K562 (cell line): ENCODE measurements at regions not wholly inside any gene's neighbourhood (a gene's known extent, or its start where the extent isn't known, plus 50 kb on each side); places are given as distances from the start of the nearest gene placed in this dataset.

Experiments
- ATAC-seq: fragments of 200-7000 bp; cut with Tn5 transposase; 3 replicates; pipeline ENCODE4 v1.9.1; 2020; ENCODE audit warnings: moderate library complexity
- BruUV-seq: library from RNA; stranded (reverse); fragments of 400-500 nt; replicated peaks from 2 replicates; lab custom pipeline; 2021; lab: Mats Ljungman, UMichigan
- CTCF ChIA-PET: fragments of 300-600 bp; formaldehyde crosslinking; extraction: SDS; loops from one replicate; lab custom pipeline; 2021; ENCODE audit warnings: low intra/inter-chr PET ratio; lab: Yijun Ruan, JAX
- POLR2A ChIA-PET: fragments of 300-600, 350-650 bp; sonication (Branson Sonifier 250); formaldehyde crosslinking; extraction: SDS; loops from one replicate; lab custom pipeline; 2021; ENCODE audit warnings: antibody characterized with exemption, inconsistent platforms; lab: Yijun Ruan, JAX
- DNase-seq, 4 experiments: peaks; one replicate each; pipeline versions ENCODE4 v3.0.0 to v3.0.0-alpha.2; 2011 to 2018; ENCODE audit warnings: low spot score in 3 of 4, mixed read lengths in 3 of 4; ENCODE audit errors: extremely low read depth in 1 of 4
- FAIRE-seq: peaks from 2 replicates; lab custom pipeline; 2011; peaks lifted over from hg19 to GRCh38; lab: Jason Lieb, UNC
- H2AFZ ChIP-seq: 2 replicates; pipeline ENCODE4 v1.6.0; 2011; ENCODE audit warnings: low read depth, low read length, control low read depth, inconsistent platforms
- H3K27ac ChIP-seq: fragments of 200-600 bp; 3 replicates; pipeline ENCODE4 v1.8.0; 2011; ENCODE audit warnings: low read depth, mild to moderate bottlenecking, control low read depth, inconsistent platforms, low read length, moderate library complexity, mixed read lengths; ENCODE audit errors: extremely low read depth
- H3K27me3 ChIP-seq, 2 experiments: fragments of 300-600 bp in 1 of 2; 2 replicates in 1 of 2; 3 replicates in 1 of 2; pipeline versions ENCODE4 v1.6.0 to v1.8.0; 2011; ENCODE audit warnings: inconsistent platforms in 2 of 2, low read length in 2 of 2, mild to moderate bottlenecking in 1 of 2, mixed read lengths in 1 of 2, moderate library complexity in 1 of 2; ENCODE audit not compliant: control insufficient read depth in 2 of 2, insufficient read depth in 2 of 2
- H3K36me3 ChIP-seq: fragments of 300-600 bp; 3 replicates; pipeline ENCODE4 v1.8.0; 2011; ENCODE audit warnings: mild to moderate bottlenecking, low read length, inconsistent platforms; ENCODE audit not compliant: control insufficient read depth, insufficient read depth
- H3K4me1 ChIP-seq, 2 experiments: fragments of 200-600 bp in 1 of 2; replicated peaks in 1 of 2; 2 replicates in 1 of 2; 3 replicates in 1 of 2; pipeline versions ENCODE4 v1.5.1 to v1.8.0; 2011; ENCODE audit warnings: inconsistent platforms in 2 of 2, low read length in 2 of 2, mild to moderate bottlenecking in 1 of 2, mixed read lengths in 1 of 2, moderate library complexity in 1 of 2; ENCODE audit not compliant: control insufficient read depth in 2 of 2, insufficient read depth in 2 of 2
- H3K4me2 ChIP-seq: 2 replicates; pipeline ENCODE4 v1.6.1; 2011; ENCODE audit warnings: low read length, control low read depth, inconsistent platforms, mixed read lengths; ENCODE audit not compliant: insufficient read depth
- H3K4me3 ChIP-seq: fragments of 200-600 bp; sonication (generic), shearing (Covaris generic); 2 replicates; pipeline ENCODE4 v1.5.1; 2016; ENCODE audit warnings: control low read depth, inconsistent platforms
- H3K79me2 ChIP-seq: fragments of 200-600 bp; 3 replicates; pipeline ENCODE4 v1.8.0; 2011; ENCODE audit warnings: low read length, inconsistent platforms; ENCODE audit not compliant: control insufficient read depth, insufficient read depth
- H3K9ac ChIP-seq, 2 experiments: 2 replicates each; pipeline versions ENCODE4 v1.6.0 to v1.6.1; 2011; ENCODE audit warnings: low read depth in 2 of 2, low read length in 2 of 2, control low read depth in 1 of 2, inconsistent platforms in 1 of 2, mild to moderate bottlenecking in 1 of 2, mixed read lengths in 1 of 2; ENCODE audit not compliant: insufficient read depth in 1 of 2
- H3K9me1 ChIP-seq: one replicate; pipeline ENCODE4 v1.6.0; 2011; ENCODE audit warnings: inconsistent platforms, mild to moderate bottlenecking, low read length, moderate library complexity; ENCODE audit not compliant: control insufficient read depth, insufficient read depth
- H3K9me3 ChIP-seq: replicated peaks from 2 replicates; pipeline ENCODE4 v1.5.1; 2011; ENCODE audit warnings: low read depth, low read length, inconsistent platforms; ENCODE audit not compliant: control insufficient read depth, insufficient read depth
- H4K20me1 ChIP-seq: replicated peaks from 2 replicates; pipeline ENCODE4 v1.6.1; 2011; ENCODE audit warnings: low read length, inconsistent platforms, mixed read lengths; ENCODE audit not compliant: control insufficient read depth, insufficient read depth
- DIDO1 ChIP-seq: fragments of 450-650 bp; IDR thresholded peaks from 2 replicates; pipeline ENCODE4 v1.6.1; 2016; ENCODE audit warnings: low read depth, missing biosample characterization, missing genetic modification characterization
- EHMT2 ChIP-seq: fragments of 450-650 bp; IDR thresholded peaks from 2 replicates; pipeline ENCODE4 v1.6.1; 2018; ENCODE audit warnings: antibody characterized with exemption
- HMGN3 ChIP-seq: IDR thresholded peaks from 2 replicates; pipeline ENCODE4 v1.6.1; 2011; ENCODE audit warnings: borderline replicate concordance, low read depth, mild to moderate bottlenecking, mixed read lengths, low read length; ENCODE audit not compliant: insufficient read length; ENCODE audit errors: extremely low read depth
- KLF6 ChIP-seq: fragments of 250-450 bp; sonication (Bioruptor Pico); IDR thresholded peaks from 2 replicates; pipeline ENCODE4 v1.4.0; 2020; ENCODE audit warnings: mild to moderate bottlenecking, moderate library complexity, borderline replicate concordance
- MTA1 ChIP-seq: fragments of 450-650 bp; IDR thresholded peaks from 2 replicates; pipeline ENCODE4 v1.6.1; 2017; ENCODE audit warnings: borderline replicate concordance
- NR2C2 ChIP-seq, 2 experiments: fragments of 200-800 bp in 1 of 2; sonication (Bioruptor generic) in 1 of 2; sonication (generic) in 1 of 2; formaldehyde crosslinking in 1 of 2; IDR thresholded peaks; 2 replicates each; pipeline versions ENCODE4 v1.6.1 to v1.8.0; 2016 to 2022; ENCODE audit warnings: mild to moderate bottlenecking in 1 of 2, missing compliant biosample characterization in 1 of 2, missing genetic modification characterization in 1 of 2, missing genetic modification reagents in 1 of 2
- RBM14 ChIP-seq: fragments of 200-400 bp; formaldehyde crosslinking; IDR thresholded peaks from 2 replicates; pipeline ENCODE4 v1.6.1; 2018; ENCODE audit warnings: low read depth, mild to moderate bottlenecking, low read length, moderate library complexity, borderline replicate concordance; ENCODE audit not compliant: insufficient read depth
- TGIF2 ChIP-seq: sonication (generic); formaldehyde crosslinking; IDR thresholded peaks from 2 replicates; pipeline ENCODE4 v1.8.1; 2022; ENCODE audit warnings: mild to moderate bottlenecking, missing genetic modification reagents, moderate library complexity
- TSC22D4 ChIP-seq: fragments of 450-650 bp; IDR thresholded peaks from 2 replicates; pipeline ENCODE4 v1.6.1; 2016; ENCODE audit warnings: missing genetic modification characterization, missing biosample characterization, control low read depth
- ZBTB8A ChIP-seq: fragments of 450-650 bp; IDR thresholded peaks from 2 replicates; pipeline ENCODE4 v1.6.1; 2018; ENCODE audit warnings: mild to moderate bottlenecking, moderate library complexity; ENCODE audit not compliant: partially characterized antibody
- ZNF282 ChIP-seq: sonication (generic); formaldehyde crosslinking; IDR thresholded peaks from 2 replicates; pipeline ENCODE4 v1.8.1; 2023; ENCODE audit warnings: missing genetic modification reagents
- WGBS: fragments of 100-300 bp; shearing (Covaris generic); methylation state at CpG from one replicate; pipeline ENCODE4 v1.1.6; 2016; ENCODE audit warnings: low coverage, mixed read lengths; ENCODE audit not compliant: insufficient coverage; ENCODE audit errors: missing lambda C conversion rate; 5-methylcytosine and 5-hydroxymethylcytosine counted together
- in situ Hi-C: fragments of 300-500 bp; cut with MboI; formaldehyde crosslinking; loops from 4 replicates; pipeline ENCODE4 v1.15.0; 2018; ENCODE audit warnings: inconsistent platforms, mixed read lengths
- intact Hi-C: fragments of 100-400 bp; cut with micrococcal nuclease; formaldehyde crosslinking; loops from 2 replicates; pipeline ENCODE4 v1.14.2; 2022
- TF ChIP-seq, protein P1 (sequence below): IDR thresholded peaks from 3 replicates; pipeline ENCODE4 v1.6.1; 2011; ENCODE audit warnings: borderline replicate concordance, mild to moderate bottlenecking, moderate library complexity; ENCODE audit not compliant: insufficient read length; ENCODE audit errors: extremely low read depth

DNA sequence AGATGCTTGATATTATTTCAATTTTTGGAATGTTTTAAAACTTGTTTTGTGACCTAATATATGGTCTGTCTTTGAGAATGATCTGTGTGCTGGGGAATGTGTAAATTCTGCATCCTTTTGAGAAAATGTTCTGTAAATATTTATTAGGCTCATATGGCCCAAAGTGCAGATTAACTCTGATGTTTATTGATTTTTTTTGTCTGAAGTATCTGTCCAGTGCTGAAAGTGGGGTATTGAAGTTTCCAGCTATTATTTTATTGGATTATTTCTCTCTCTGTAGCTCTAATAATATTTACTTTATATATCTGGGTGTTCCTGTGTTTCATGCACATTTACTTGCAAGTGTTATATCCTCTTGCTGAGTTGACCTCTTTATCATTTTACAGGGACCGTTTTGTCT lies 1397.2 kb downstream of the PLA2G4A start:
- WGBS = 0% methylated on average over 1 of the region's 1 CpG
- no peak overlapping the region for H3K27ac ChIP-seq
- no TSS peak for BruUV-seq
- in situ Hi-C loops = no loop called here
- ChIA-PET CTCF (no interaction called here), POLR2A (no interaction called here)
- H3K27me3 ChIP-seq = no peaks in the 10 kb centered on the region
- no peak for TF ChIP-seq NR2C2 (CRISPR knock-in tag; IDR thresholded peaks at IDR 0.05)
- TF ChIP-seq NR2C2 (tag; IDR thresholded peaks at IDR 0.05) = no peak
- TF ChIP-seq HMGN3 = no peak
- no peak for TF ChIP-seq EHMT2
- no peak for TF ChIP-seq RBM14
- TF ChIP-seq KLF6 (CRISPR knock-in tag) = no peak
- no peak for TF ChIP-seq ZNF282 (CRISPR knock-in tag)
- TF ChIP-seq TSC22D4 = no peak
- TF ChIP-seq ZBTB8A = no peak
- TF ChIP-seq, protein P1, sequence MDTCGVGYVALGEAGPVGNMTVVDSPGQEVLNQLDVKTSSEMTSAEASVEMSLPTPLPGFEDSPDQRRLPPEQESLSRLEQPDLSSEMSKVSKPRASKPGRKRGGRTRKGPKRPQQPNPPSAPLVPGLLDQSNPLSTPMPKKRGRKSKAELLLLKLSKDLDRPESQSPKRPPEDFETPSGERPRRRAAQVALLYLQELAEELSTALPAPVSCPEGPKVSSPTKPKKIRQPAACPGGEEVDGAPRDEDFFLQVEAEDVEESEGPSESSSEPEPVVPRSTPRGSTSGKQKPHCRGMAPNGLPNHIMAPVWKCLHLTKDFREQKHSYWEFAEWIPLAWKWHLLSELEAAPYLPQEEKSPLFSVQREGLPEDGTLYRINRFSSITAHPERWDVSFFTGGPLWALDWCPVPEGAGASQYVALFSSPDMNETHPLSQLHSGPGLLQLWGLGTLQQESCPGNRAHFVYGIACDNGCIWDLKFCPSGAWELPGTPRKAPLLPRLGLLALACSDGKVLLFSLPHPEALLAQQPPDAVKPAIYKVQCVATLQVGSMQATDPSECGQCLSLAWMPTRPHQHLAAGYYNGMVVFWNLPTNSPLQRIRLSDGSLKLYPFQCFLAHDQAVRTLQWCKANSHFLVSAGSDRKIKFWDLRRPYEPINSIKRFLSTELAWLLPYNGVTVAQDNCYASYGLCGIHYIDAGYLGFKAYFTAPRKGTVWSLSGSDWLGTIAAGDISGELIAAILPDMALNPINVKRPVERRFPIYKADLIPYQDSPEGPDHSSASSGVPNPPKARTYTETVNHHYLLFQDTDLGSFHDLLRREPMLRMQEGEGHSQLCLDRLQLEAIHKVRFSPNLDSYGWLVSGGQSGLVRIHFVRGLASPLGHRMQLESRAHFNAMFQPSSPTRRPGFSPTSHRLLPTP = no peak
- TF ChIP-seq MTA1 = no peak
- no peak for TF ChIP-seq DIDO1
- no peak for TF ChIP-seq TGIF2 (CRISPR knock-in tag)
- ATAC-seq (no peak), FAIRE-seq (no peak), DNase-seq (no peak)
- H3K79me2 ChIP-seq = no peaks in the 10 kb centered on the region
- H3K4me1 ChIP-seq = no peaks in the 10 kb centered on the region
- H4K20me1 ChIP-seq = no peaks in the 10 kb centered on the region
- intact Hi-C loops = no loop called here
- H3K4me3 ChIP-seq = no peak overlapping the region
- no peak overlapping the region for H2AFZ ChIP-seq
- H3K9ac ChIP-seq = no peak overlapping the region
- H3K9me1 ChIP-seq = no peaks in the 10 kb centered on the region
- H3K36me3 ChIP-seq = no peaks in the 10 kb centered on the region
- H3K4me2 ChIP-seq = no peak overlapping the region
- H3K9me3 ChIP-seq = no peaks in the 10 kb centered on the region; the same call in 1 of the 2 replicates
